HL-60 (cell line): ENCODE measurements at regions not wholly inside any gene's neighbourhood (a gene's known extent, or its start where the extent isn't known, plus 50 kb on each side); places are given as distances from the start of the nearest gene placed in this dataset.

Experiments
- DNase-seq, 2 experiments: peaks; one replicate each; pipeline ENCODE4 v3.0.0-alpha.2; 2010 to 2020; ENCODE audit warnings: low read depth in 1 of 2, low spot score in 1 of 2
- H3K27ac ChIP-seq: fragments of 250-450 bp; sonication (Bioruptor Pico); replicated peaks from 2 replicates; pipeline ENCODE4 v1.5.1; 2020; ENCODE audit warnings: mild to moderate bottlenecking, moderate library complexity
- H3K27me3 ChIP-seq: fragments of 250-450 bp; sonication (Bioruptor Pico); 2 replicates; pipeline ENCODE4 v1.5.1; 2021; ENCODE audit warnings: mild to moderate bottlenecking, moderate library complexity; ENCODE audit not compliant: insufficient read depth, poor library complexity, severe bottlenecking
- H3K4me3 ChIP-seq: replicated peaks from 2 replicates; pipeline ENCODE4 v1.5.1; 2011; ENCODE audit warnings: mild to moderate bottlenecking, control low read depth, low read length; ENCODE audit not compliant: insufficient read depth
- CTCF ChIP-seq: IDR thresholded peaks from one replicate; pipeline ENCODE4 v1.5.1; 2011; ENCODE audit warnings: low read length, control low read depth, inconsistent platforms; ENCODE audit not compliant: insufficient read depth
- GABPA ChIP-seq: IDR thresholded peaks from 2 replicates; pipeline ENCODE4 v1.6.1; 2012; ENCODE audit warnings: low read depth
- POLR2AphosphoS5 ChIP-seq: IDR thresholded peaks from 2 replicates; pipeline ENCODE4 v1.6.1; 2012; ENCODE audit warnings: low read depth
- REST ChIP-seq: IDR thresholded peaks from 2 replicates; pipeline ENCODE4 v1.6.1; 2012; ENCODE audit warnings: low read depth; ENCODE audit not compliant: insufficient replicate concordance
- SPI1 ChIP-seq: IDR thresholded peaks from 2 replicates; pipeline ENCODE4 v1.6.1; 2012; ENCODE audit warnings: low read depth, mild to moderate bottlenecking, borderline replicate concordance

GRCh38 chr10:64952042-64952441 lies 1430.8 kb downstream of the REEP3 start:
- DNase-seq: no peak
- Histone ChIP-seq H3K27me3 (no peaks in the 10 kb centered on the region), H3K27ac (no peak overlapping the region), H3K4me3 (no peak overlapping the region)
- TF ChIP-seq POLR2AphosphoS5: no peak
- TF ChIP-seq SPI1: no peak
- no peak for TF ChIP-seq CTCF
- TF ChIP-seq REST: no peak
- no peak for TF ChIP-seq GABPA

- DNase-seq: no peak
- H3K4me3 ChIP-seq: no peak overlapping the region
- no peak overlapping the region for H3K27ac ChIP-seq
- TF ChIP-seq GABPA (no peak), REST (no peak), CTCF (no peak)
- H3K27me3 ChIP-seq: no peaks in the 10 kb centered on the region
Observed at GRCh38 chr10:64956441-64956840, 1435.2 kb downstream of the REEP3 start.

GRCh38 chr10:64959116-64959515 lies 1437.9 kb downstream of the REEP3 start:
- no peak for DNase-seq
- no peak for TF ChIP-seq POLR2AphosphoS5
- TF ChIP-seq CTCF: no peak
- TF ChIP-seq REST: no peak
- no peak for TF ChIP-seq SPI1
- TF ChIP-seq GABPA: no peak
- H3K4me3 ChIP-seq: no peak overlapping the region
- no peaks in the 10 kb centered on the region for H3K27me3 ChIP-seq
- no peak overlapping the region for H3K27ac ChIP-seq
